GM23248 (cell line): ENCODE measurements at regions not wholly inside any gene's neighbourhood (a gene's known extent, or its start where the extent isn't known, plus 50 kb on each side); places are given as distances from the start of the nearest gene placed in this dataset.

ENCODE experiments used
- DNase-seq: peaks from one replicate; pipeline ENCODE4 v3.0.0-alpha.2; 2015
- H2AFZ ChIP-seq: fragments of 200-600 bp; sonication (generic); 2 replicates; pipeline ENCODE4 v1.6.1; 2016; ENCODE audit warnings: antibody characterized with exemption
- H3F3A ChIP-seq: fragments of 200-600 bp; sonication (generic); 2 replicates; pipeline ENCODE4 v1.6.1; 2016; ENCODE audit warnings: mild to moderate bottlenecking, antibody characterized with exemption, mixed run types; ENCODE audit not compliant: insufficient read depth
- H3K27ac ChIP-seq: fragments of 200-600 bp; sonication (generic); 2 replicates; pipeline ENCODE4 v1.5.1; 2016; ENCODE audit warnings: mild to moderate bottlenecking
- H3K27me3 ChIP-seq: fragments of 200-600 bp; sonication (generic); replicated peaks from 2 replicates; pipeline ENCODE4 v1.6.1; 2016; ENCODE audit warnings: mild to moderate bottlenecking; ENCODE audit not compliant: insufficient read depth
- H3K36me3 ChIP-seq: fragments of 200-600 bp; sonication (generic); 2 replicates; pipeline ENCODE4 v1.6.1; 2016; ENCODE audit warnings: low read depth, mild to moderate bottlenecking
- H3K4me1 ChIP-seq: fragments of 200-600 bp; sonication (generic); 2 replicates; pipeline ENCODE4 v1.6.1; 2016; ENCODE audit warnings: mild to moderate bottlenecking; ENCODE audit not compliant: insufficient read depth
- H3K4me2 ChIP-seq: fragments of 200-600 bp; sonication (generic); one replicate; pipeline ENCODE4 v1.6.1; 2016; ENCODE audit warnings: mild to moderate bottlenecking; ENCODE audit not compliant: unreplicated experiment
- H3K4me3 ChIP-seq: fragments of 200-600 bp; sonication (generic); 2 replicates; pipeline ENCODE4 v1.5.1; 2016; ENCODE audit warnings: mild to moderate bottlenecking
- H3K79me2 ChIP-seq: fragments of 200-600 bp; sonication (generic); 2 replicates; pipeline ENCODE4 v1.6.1; 2016; ENCODE audit warnings: mild to moderate bottlenecking; ENCODE audit not compliant: insufficient read depth
- H3K9ac ChIP-seq: fragments of 200-600 bp; sonication (generic); 2 replicates; pipeline ENCODE4 v1.6.1; 2016; ENCODE audit warnings: mild to moderate bottlenecking
- H3K9me2 ChIP-seq: fragments of 200-600 bp; sonication (generic); 2 replicates; pipeline ENCODE4 v1.6.1; 2016; ENCODE audit warnings: mixed run types, mild to moderate bottlenecking, moderate library complexity; ENCODE audit not compliant: insufficient read depth
- H3K9me3 ChIP-seq: fragments of 200-600 bp; sonication (generic); one replicate; pipeline ENCODE4 v1.6.1; 2017; ENCODE audit warnings: low read depth
- H4K20me1 ChIP-seq: fragments of 200-600 bp; sonication (generic); 2 replicates; pipeline ENCODE4 v1.6.0; 2016; ENCODE audit not compliant: insufficient read depth
- EZH2 ChIP-seq: fragments of 200-600 bp; sonication (generic); IDR thresholded peaks from 2 replicates; pipeline ENCODE4 v1.6.1; 2018; ENCODE audit warnings: antibody characterized with exemption, mild to moderate bottlenecking; ENCODE audit not compliant: insufficient read depth, poor library complexity, severe bottlenecking
- EZH2phosphoT487 ChIP-seq: fragments of 200-600 bp; sonication (generic); IDR thresholded peaks from 2 replicates; pipeline ENCODE4 v1.6.1; 2018; ENCODE audit warnings: antibody characterized with exemption, moderate library complexity, mild to moderate bottlenecking, low read depth; ENCODE audit not compliant: insufficient read depth
- WGBS, 2 experiments: methylation state at CpG; one replicate each; pipeline ENCODE4 v1.1.6; 2015 to 2017; ENCODE audit warnings: low lambda C conversion rate in 2 of 2, low coverage in 1 of 2; ENCODE audit errors: missing lambda C conversion rate in 2 of 2; 5-methylcytosine and 5-hydroxymethylcytosine counted together
- in situ Hi-C: fragments of 300-500 bp; cut with MboI; formaldehyde crosslinking; loops from 2 replicates; pipeline ENCODE4 v1.15.0; 2020

GRCh38 chr18:49667462-49667861 is 105.6 kb downstream of the LIPG start:
- H4K20me1 ChIP-seq: no peaks in the 10 kb centered on the region
- peaks cover 5% of the 10 kb centered on the region; the same call in 1 of the 2 replicates for H3F3A ChIP-seq
- DNase-seq: no peak
- no peak overlapping the region for H3K27ac ChIP-seq
- no peaks in the 10 kb centered on the region for H3K9me2 ChIP-seq
- peaks cover 41% of the 10 kb centered on the region for H3K27me3 ChIP-seq
- H3K4me1 ChIP-seq: no peaks in the 10 kb centered on the region
- no peak overlapping the region for H2AFZ ChIP-seq
- no peaks in the 10 kb centered on the region for H3K79me2 ChIP-seq
- no peak for TF ChIP-seq EZH2phosphoT487
- no peak for TF ChIP-seq EZH2
- no peak overlapping the region for H3K9ac ChIP-seq
- H3K4me2 ChIP-seq: no peak overlapping the region
- 81 to 87% methylated on average over 6 of the region's 6 CpGs for WGBS, 2 experiments
- H3K4me3 ChIP-seq: no peak overlapping the region
- H3K9me3 ChIP-seq: no peaks in the 10 kb centered on the region
- in situ Hi-C loops: no loop called here
- H3K36me3 ChIP-seq: no peaks in the 10 kb centered on the region

GRCh38 chr18:49666045-49666775 is 104.4 kb downstream of the LIPG start:
- H3K9me2 ChIP-seq: no peaks in the 10 kb centered on the region
- no peak overlapping the region for H3K4me2 ChIP-seq
- no peak overlapping the region for H3K9ac ChIP-seq
- peaks cover 5% of the 10 kb centered on the region; the same call in 1 of the 2 replicates for H3F3A ChIP-seq
- no peaks in the 10 kb centered on the region for H3K79me2 ChIP-seq
- no peaks in the 10 kb centered on the region for H3K4me1 ChIP-seq
- no peak overlapping the region for H2AFZ ChIP-seq
- H3K4me3 ChIP-seq: no peak overlapping the region
- no peaks in the 10 kb centered on the region for H4K20me1 ChIP-seq
- 48 to 50% methylated on average over 4 of the region's 4 CpGs for WGBS, 2 experiments
- DNase-seq: peak; percentile 56
- H3K27ac ChIP-seq: no peak overlapping the region
- H3K36me3 ChIP-seq: no peaks in the 10 kb centered on the region
- H3K27me3 ChIP-seq: peaks cover 40% of the 10 kb centered on the region
- in situ Hi-C loops: no loop called here
- no peak for TF ChIP-seq EZH2phosphoT487
- TF ChIP-seq EZH2: no peak
- H3K9me3 ChIP-seq: no peaks in the 10 kb centered on the region

- Histone ChIP-seq H2AFZ (no peak overlapping the region), H3K4me3 (no peak overlapping the region), H3K9me2 (no peaks in the 10 kb centered on the region), H3K27ac (no peak overlapping the region), H3K9me3 (no peaks in the 10 kb centered on the region), H3K4me2 (no peak overlapping the region), H4K20me1 (no peaks in the 10 kb centered on the region), H3K4me1 (no peaks in the 10 kb centered on the region), H3F3A (peaks cover 5% of the 10 kb centered on the region; the same call in 1 of the 2 replicates), H3K27me3 (peaks cover 35% of the 10 kb centered on the region), H3K36me3 (no peaks in the 10 kb centered on the region), H3K79me2 (no peaks in the 10 kb centered on the region), H3K9ac (no peak overlapping the region)
- 68% methylated on average over 16 of the region's 16 CpGs for WGBS, 2 experiments
- no peak for TF ChIP-seq EZH2phosphoT487
- no peak for TF ChIP-seq EZH2
- in situ Hi-C loops: no loop called here
- no peak for DNase-seq
Measured at GRCh38 chr18:49663899-49664890, 102.3 kb downstream of the LIPG start.

GRCh38 chr18:49662506-49662905 is 100.6 kb downstream of the LIPG start:
- no peak for TF ChIP-seq EZH2phosphoT487
- TF ChIP-seq EZH2: no peak
- no peaks in the 10 kb centered on the region for H3K4me1 ChIP-seq
- in situ Hi-C loops: no loop called here
- peaks cover 5% of the 10 kb centered on the region; the same call in 1 of the 2 replicates for H3F3A ChIP-seq
- no peaks in the 10 kb centered on the region for H3K36me3 ChIP-seq
- no peak overlapping the region for H3K27ac ChIP-seq
- no peaks in the 10 kb centered on the region for H3K9me3 ChIP-seq
- H3K4me3 ChIP-seq: no peak overlapping the region
- peaks cover 22% of the 10 kb centered on the region; the same call in 1 of the 2 replicates for H3K27me3 ChIP-seq
- 75 to 82% methylated on average over 7 of the region's 7 CpGs for WGBS, 2 experiments
- DNase-seq: no peak
- no peak overlapping the region for H2AFZ ChIP-seq
- no peak overlapping the region for H3K4me2 ChIP-seq
- no peaks in the 10 kb centered on the region for H3K9me2 ChIP-seq
- no peaks in the 10 kb centered on the region for H4K20me1 ChIP-seq
- no peaks in the 10 kb centered on the region for H3K79me2 ChIP-seq
- H3K9ac ChIP-seq: no peak overlapping the region
